Transverse colon (tissue), 4 donors: ENCODE measurements at regions not wholly inside any gene's neighbourhood (a gene's known extent, or its start where the extent isn't known, plus 50 kb on each side); places are given as distances from the start of the nearest gene placed in this dataset.
"Not testable (repeated sequence)": the region's sequence is repeated elsewhere in the genome, so short reads cannot be mapped to it uniquely, and the experiment has no call there.

Experiments used
- DNase-seq: peaks from one replicate; pipeline ENCODE4 v3.0.0-alpha.2; 2019
- H3K27ac ChIP-seq, 4 donors: fragments of 200-600 bp; sonication (generic); 2 replicates each; pipeline ENCODE4 v1.5.1; 2016 to 2018; ENCODE audit warnings: inconsistent platforms in 4 of 4
- H3K27me3 ChIP-seq: fragments of 200-600 bp; sonication (generic); 2 replicates; pipeline ENCODE4 v1.5.1; 2017; ENCODE audit warnings: inconsistent platforms
- H3K36me3 ChIP-seq, 4 donors: fragments of 200-600 bp; sonication (generic); 2 replicates each; pipeline ENCODE4 v1.5.1; 2017 to 2019; ENCODE audit warnings: inconsistent platforms in 4 of 4
- H3K4me1 ChIP-seq, 4 donors: fragments of 200-600 bp; sonication (generic); 2 replicates each; pipeline ENCODE4 v1.5.1; 2017 to 2020; ENCODE audit warnings: inconsistent platforms in 4 of 4
- H3K4me3 ChIP-seq, 4 donors: fragments of 200-600 bp; sonication (generic); 1 replicate in 1 of 4; 2 replicates in 3 of 4; pipeline versions ENCODE4 v1.5.1 to v1.6.1; 2017 to 2019; ENCODE audit warnings: inconsistent platforms in 4 of 4
- H3K9me3 ChIP-seq, 2 donors: fragments of 200-600 bp; sonication (generic); 2 replicates each; pipeline ENCODE4 v1.5.1; 2017 to 2019; ENCODE audit warnings: inconsistent platforms in 2 of 2
- CTCF ChIP-seq, 5 experiments: fragments of 200-600 bp in 3 of 5; fragments of 450-650 bp in 2 of 5; sonication (generic) in 3 of 5; IDR thresholded peaks; 1 replicate in 2 of 5; 2 replicates in 3 of 5; pipeline ENCODE4 v1.5.1; 2016 to 2017; ENCODE audit warnings: antibody characterized with exemption in 5 of 5, inconsistent platforms in 3 of 5, mild to moderate bottlenecking in 2 of 5, moderate library complexity in 1 of 5
- EP300 ChIP-seq: sonication (generic); formaldehyde crosslinking; IDR thresholded peaks from one replicate; pipeline ENCODE4 v1.6.1; 2017; ENCODE audit warnings: antibody characterized with exemption, low read depth
- POLR2A ChIP-seq: fragments of 450-650 bp; IDR thresholded peaks from one replicate; pipeline ENCODE4 v1.6.1; 2016; ENCODE audit warnings: antibody characterized with exemption, mild to moderate bottlenecking, moderate library complexity
- POLR2AphosphoS5 ChIP-seq, 3 donors: sonication (generic); formaldehyde crosslinking; IDR thresholded peaks; one replicate each; pipeline ENCODE4 v1.6.1; 2016; ENCODE audit warnings: antibody characterized with exemption in 3 of 3
- WGBS, 2 donors: methylation state at CpG; one replicate each; pipeline ENCODE4 v1.1.5; 2018; ENCODE audit warnings: low coverage in 1 of 2; 5-methylcytosine and 5-hydroxymethylcytosine counted together
- in situ Hi-C, 4 donors: fragments of 200-750 bp; cut with MboI; loops; one replicate each; pipeline versions ENCODE4 v1.15.0 to v1.15.1; 2017; ENCODE audit warnings: low sequenced_read_pairs in 3 of 4, low pct_ligation_motif_present in 1 of 4, low pct_unique_long_range_greater_than_20kb in 1 of 4
- intact Hi-C: fragments of 100-400 bp; cut with DNase I; formaldehyde crosslinking; loops from one replicate; pipeline ENCODE4 v1.15.1; 2023; ENCODE audit warnings: low total_unique reads
- small RNA-seq, 4 donors: library from RNA; depleted of rRNA; stranded (forward); fragments of <200 nt; gene quantifications; one replicate each; pipeline ENCODE3, GENCODE V24; 2016

GRCh38 chr4:9709724-9710123, 71.7 kb upstream of the DRD5 start:
- no peak overlapping the region for H3K27ac ChIP-seq
- H3K9me3 ChIP-seq = no peaks in the 10 kb centered on the region
- in situ Hi-C loops (loop anchor here in 1 of 4 donors (10.0 kb wide), 1 partner anchor 305 kb away; no protein-coding TSS in a partner anchor), intact Hi-C loops (no loop called here)
- whole genome bisulfite sequencing, 2 donors = 92% methylated on average over 11 of the region's 11 CpGs; no CpG with 5 or more reads in 1 of the 2 donors
- no peak for DNase-seq
- H3K4me1 ChIP-seq = peaks cover 0 to 7% (median 5%) of the 10 kb centered on the region in 4 donors
- TF ChIP-seq EP300 (no peak), CTCF (IDR thresholded peaks at IDR 0.05) (no peak), POLR2AphosphoS5 (IDR thresholded peaks at IDR 0.05) (no peak), POLR2A (no peak)
- H3K27me3 ChIP-seq = no peaks in the 10 kb centered on the region
- no peak overlapping the region for H3K4me3 ChIP-seq
- H3K36me3 ChIP-seq = no peaks in the 10 kb centered on the region

GRCh38 chr4:9715271-9715670, 66.2 kb upstream of the DRD5 start:
- DNase-seq, H3K4me3 ChIP-seq, H3K27me3 ChIP-seq, in situ Hi-C loops, H3K4me1 ChIP-seq, H3K27ac ChIP-seq, H3K36me3 ChIP-seq, H3K9me3 ChIP-seq, intact Hi-C loops: not testable (repeated sequence)
- 82 to 90% methylated on average over 2 of the region's 2 CpGs for WGBS, 2 donors

GRCh38 chr4:9716093-9716492, 65.3 kb upstream of the DRD5 start:
- no peak overlapping the region for H3K27ac ChIP-seq
- H3K27me3 ChIP-seq = no peaks in the 10 kb centered on the region
- in situ Hi-C loops = no loop called here
- TF ChIP-seq CTCF (IDR thresholded peaks at IDR 0.05) (no peak), POLR2A (no peak), POLR2AphosphoS5 (IDR thresholded peaks at IDR 0.05) (no peak)
- H3K4me3 ChIP-seq = no peak overlapping the region
- DNase-seq = no peak
- H3K4me1 ChIP-seq = no peaks in the 10 kb centered on the region
- WGBS, 2 donors = 50 to 59% methylated on average over 1 to 3 of the region's 3 CpGs
- intact Hi-C loops = no loop called here
- no peaks in the 10 kb centered on the region for H3K9me3 ChIP-seq
- H3K36me3 ChIP-seq = no peaks in the 10 kb centered on the region

- H3K9me3 ChIP-seq, H3K27me3 ChIP-seq, DNase-seq, H3K4me1 ChIP-seq, in situ Hi-C loops, H3K27ac ChIP-seq, intact Hi-C loops, H3K4me3 ChIP-seq, H3K36me3 ChIP-seq: not testable (repeated sequence)
- WGBS, 2 donors = 21 to 22% methylated on average over 1 of the region's 1 CpG
These were observed 63.0 kb upstream of the DRD5 start for GRCh38 chr4:9718246-9718939.

- DNase-seq, intact Hi-C loops, H3K27ac ChIP-seq, H3K27me3 ChIP-seq, in situ Hi-C loops, H3K9me3 ChIP-seq, H3K4me3 ChIP-seq, H3K36me3 ChIP-seq, H3K4me1 ChIP-seq: not testable (repeated sequence)
- WGBS, 2 donors = 85% methylated on average over 11 of the region's 11 CpGs; no CpG with 5 or more reads in 1 of the 2 donors
These were observed 59.3 kb upstream of the DRD5 start for GRCh38 chr4:9722131-9722530.

Small RNA genes lying in the stretch of these regions (small RNA-seq; reads per million reads assigned to genes)
- gene MIR548I2 (0 reads per million in 4 donors), gene RF00017 (0 reads per million in 4 donors), gene SNRPCP13 (0 to 0.24 (median 0) reads per million in 4 donors)
